HEK293 (cell line): ENCODE measurements at regions not wholly inside any gene's neighbourhood (a gene's known extent, or its start where the extent isn't known, plus 50 kb on each side); places are given as distances from the start of the nearest gene placed in this dataset.

ENCODE experiments used
- CTCF ChIA-PET: fragments of 350-600 bp; formaldehyde crosslinking; extraction: SDS; loops from one replicate; lab custom pipeline; 2021; ENCODE audit warnings: antibody characterized with exemption; lab: Yijun Ruan, JAX
- POLR2A ChIA-PET: fragments of 300-600 bp; formaldehyde crosslinking; extraction: SDS; loops from one replicate; lab custom pipeline; 2020; ENCODE audit warnings: antibody characterized with exemption, inconsistent platforms; lab: Yijun Ruan, JAX
- H3K27ac ChIP-seq: fragments of 200-500 bp; sonication (Bioruptor generic); 2 replicates; pipeline ENCODE4 v1.5.1; 2014; ENCODE audit warnings: low read depth, low read length, control low read depth, inconsistent platforms; ENCODE audit errors: extremely low read depth
- H3K36me3 ChIP-seq, 2 experiments: fragments of 200-500 bp in 1 of 2; sonication (Bioruptor generic) in 1 of 2; 1 replicate in 1 of 2; 2 replicates in 1 of 2; pipeline ENCODE4 v1.5.1; 2014 to 2017; ENCODE audit warnings: inconsistent platforms in 2 of 2, low read length in 2 of 2; ENCODE audit not compliant: control insufficient read depth in 2 of 2, insufficient read depth in 1 of 2
- H3K4me1 ChIP-seq: fragments of 200-500 bp; sonication (Bioruptor generic); 2 replicates; pipeline ENCODE4 v1.5.1; 2014; ENCODE audit warnings: mild to moderate bottlenecking, low read length, inconsistent platforms; ENCODE audit not compliant: control insufficient read depth, insufficient read depth
- H3K4me3 ChIP-seq: 2 replicates; pipeline ENCODE4 v1.5.1; 2011; ENCODE audit warnings: low read depth, mild to moderate bottlenecking, control low read depth, low read length, moderate library complexity
- H3K9me3 ChIP-seq: fragments of 200-500 bp; sonication (Bioruptor generic); 2 replicates; pipeline ENCODE4 v1.5.1; 2014; ENCODE audit warnings: low read depth, low read length, inconsistent platforms; ENCODE audit not compliant: control insufficient read depth, insufficient read depth
- SALL2 ChIP-seq: fragments of 450-650 bp; formaldehyde crosslinking; IDR thresholded peaks from 2 replicates; pipeline ENCODE4 v1.5.0; 2017; ENCODE audit warnings: missing biosample characterization, mild to moderate bottlenecking, missing genetic modification characterization, borderline replicate concordance
- SP3 ChIP-seq: fragments of 450-650 bp; formaldehyde crosslinking; IDR thresholded peaks from 2 replicates; pipeline ENCODE4 v1.5.1; 2016; ENCODE audit warnings: missing biosample characterization, missing genetic modification characterization
- SP7 ChIP-seq: fragments of 450-650 bp; formaldehyde crosslinking; IDR thresholded peaks from 2 replicates; pipeline ENCODE4 v1.5.1; 2016; ENCODE audit warnings: missing biosample characterization, missing genetic modification characterization
- YY2 ChIP-seq: fragments of 450-650 bp; formaldehyde crosslinking; IDR thresholded peaks from 2 replicates; pipeline ENCODE4 v1.5.1; 2016; ENCODE audit warnings: missing biosample characterization, missing genetic modification characterization
- ZBTB1 ChIP-seq: fragments of 450-650 bp; formaldehyde crosslinking; IDR thresholded peaks from 2 replicates; pipeline ENCODE4 v1.5.1; 2016; ENCODE audit warnings: missing biosample characterization, missing genetic modification characterization
- ZEB2 ChIP-seq: fragments of 450-650 bp; formaldehyde crosslinking; IDR thresholded peaks from 2 replicates; pipeline ENCODE4 v1.5.1; 2016; ENCODE audit warnings: missing biosample characterization, missing genetic modification characterization
- ZFP69B ChIP-seq: fragments of 450-650 bp; formaldehyde crosslinking; IDR thresholded peaks from 2 replicates; pipeline ENCODE4 v1.5.1; 2016; ENCODE audit warnings: missing biosample characterization, missing genetic modification characterization
- ZNF146 ChIP-seq: fragments of 450-650 bp; formaldehyde crosslinking; IDR thresholded peaks from 2 replicates; pipeline ENCODE4 v1.5.1; 2016; ENCODE audit warnings: missing biosample characterization, missing genetic modification characterization
- ZNF155 ChIP-seq: fragments of 450-650 bp; formaldehyde crosslinking; IDR thresholded peaks from 2 replicates; pipeline ENCODE4 v1.5.1; 2016; ENCODE audit warnings: missing biosample characterization, missing genetic modification characterization
- ZNF157 ChIP-seq: fragments of 450-650 bp; formaldehyde crosslinking; IDR thresholded peaks from 2 replicates; pipeline ENCODE4 v1.5.1; 2016; ENCODE audit warnings: missing biosample characterization, missing genetic modification characterization
- ZNF174 ChIP-seq: fragments of 450-650 bp; formaldehyde crosslinking; IDR thresholded peaks from 2 replicates; pipeline ENCODE4 v1.5.0; 2017; ENCODE audit warnings: missing biosample characterization, mild to moderate bottlenecking, missing genetic modification characterization
- ZNF211 ChIP-seq: fragments of 450-650 bp; formaldehyde crosslinking; IDR thresholded peaks from 2 replicates; pipeline ENCODE4 v1.5.1; 2016; ENCODE audit warnings: low read depth, missing biosample characterization, missing genetic modification characterization
- ZNF302 ChIP-seq: fragments of 450-650 bp; formaldehyde crosslinking; IDR thresholded peaks from 2 replicates; pipeline ENCODE4 v1.5.1; 2016; ENCODE audit warnings: missing biosample characterization, missing genetic modification characterization, low read depth
- ZNF416 ChIP-seq: fragments of 450-650 bp; formaldehyde crosslinking; IDR thresholded peaks from 2 replicates; pipeline ENCODE4 v1.5.1; 2016; ENCODE audit warnings: missing biosample characterization, missing genetic modification characterization
- ZNF48 ChIP-seq: fragments of 450-650 bp; formaldehyde crosslinking; IDR thresholded peaks from 2 replicates; pipeline ENCODE4 v1.5.1; 2016; ENCODE audit warnings: missing biosample characterization, missing genetic modification characterization
- ZNF571 ChIP-seq: fragments of 450-650 bp; formaldehyde crosslinking; IDR thresholded peaks from 2 replicates; pipeline ENCODE4 v1.5.0; 2017; ENCODE audit warnings: missing biosample characterization, missing genetic modification characterization
- ZNF585B ChIP-seq: fragments of 450-650 bp; formaldehyde crosslinking; IDR thresholded peaks from 2 replicates; pipeline ENCODE4 v1.5.1; 2016; ENCODE audit warnings: missing biosample characterization, missing genetic modification characterization
- ZNF654 ChIP-seq: fragments of 450-650 bp; formaldehyde crosslinking; IDR thresholded peaks from 2 replicates; pipeline ENCODE4 v1.5.1; 2016; ENCODE audit warnings: low read depth, missing biosample characterization, missing genetic modification characterization
- ZNF670 ChIP-seq: fragments of 450-650 bp; formaldehyde crosslinking; IDR thresholded peaks from 2 replicates; pipeline ENCODE4 v1.5.1; 2016; ENCODE audit warnings: missing biosample characterization, missing genetic modification characterization, low read depth
- ZNF777 ChIP-seq: fragments of 450-650 bp; formaldehyde crosslinking; IDR thresholded peaks from 2 replicates; pipeline ENCODE4 v1.5.1; 2017; ENCODE audit warnings: missing biosample characterization, missing genetic modification characterization, borderline replicate concordance
- TF ChIP-seq, protein P1 (sequence below): fragments of 450-650 bp; formaldehyde crosslinking; IDR thresholded peaks from 2 replicates; pipeline ENCODE4 v1.5.1; 2016; ENCODE audit warnings: missing biosample characterization, missing genetic modification characterization
- TF ChIP-seq, protein P2 (sequence below): fragments of 450-650 bp; formaldehyde crosslinking; IDR thresholded peaks from 2 replicates; pipeline ENCODE4; 2016; ENCODE audit warnings: missing biosample characterization, missing genetic modification characterization
- TF ChIP-seq, protein P3 (sequence below): fragments of 450-650 bp; formaldehyde crosslinking; IDR thresholded peaks from 2 replicates; pipeline ENCODE4 v1.5.1; 2016; ENCODE audit warnings: missing biosample characterization, missing genetic modification characterization
- TF ChIP-seq, protein P4 (sequence below): fragments of 450-650 bp; formaldehyde crosslinking; IDR thresholded peaks from 2 replicates; pipeline ENCODE4 v1.5.1; 2017; ENCODE audit warnings: missing biosample characterization, missing genetic modification characterization
- TF ChIP-seq, protein P5 (sequence below): fragments of 450-650 bp; formaldehyde crosslinking; IDR thresholded peaks from 2 replicates; pipeline ENCODE4 v1.5.1; 2016; ENCODE audit warnings: missing biosample characterization, missing genetic modification characterization
- TF ChIP-seq, protein P6 (sequence below): fragments of 450-650 bp; formaldehyde crosslinking; IDR thresholded peaks from 2 replicates; pipeline ENCODE4 v1.5.1; 2016; ENCODE audit warnings: missing biosample characterization, missing genetic modification characterization

DNA sequence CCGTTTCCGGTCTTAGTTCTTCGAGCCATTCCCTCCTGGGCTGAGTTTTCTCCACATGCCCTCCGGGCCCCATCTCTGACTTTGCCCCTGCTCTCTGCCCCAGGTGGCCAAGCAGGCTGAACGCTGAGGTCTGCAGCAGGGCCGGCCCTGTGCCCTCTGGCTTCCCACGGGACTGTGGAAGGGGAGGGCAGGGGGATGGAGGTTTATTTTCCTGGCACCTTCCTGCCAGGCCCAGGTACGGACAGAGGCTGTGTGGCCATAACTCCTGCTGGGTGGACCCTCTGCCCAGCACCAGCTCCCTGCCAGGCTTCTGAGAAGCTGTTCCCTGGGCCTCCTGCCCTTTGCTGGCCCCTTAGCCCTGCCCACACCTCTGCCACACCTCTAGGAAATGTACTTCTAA lies 164.0 kb downstream of the TFCP2L1 start:
- H3K27ac ChIP-seq, result no peak overlapping the region
- H3K4me3 ChIP-seq, result no peak overlapping the region
- H3K36me3 ChIP-seq, result no peaks in the 10 kb centered on the region
- H3K9me3 ChIP-seq, result no peaks in the 10 kb centered on the region
- H3K4me1 ChIP-seq, result no peaks in the 10 kb centered on the region
- POLR2A ChIA-PET, result no interaction called here
- CTCF ChIA-PET, result no interaction called here
- TF ChIP-seq, protein P1, sequence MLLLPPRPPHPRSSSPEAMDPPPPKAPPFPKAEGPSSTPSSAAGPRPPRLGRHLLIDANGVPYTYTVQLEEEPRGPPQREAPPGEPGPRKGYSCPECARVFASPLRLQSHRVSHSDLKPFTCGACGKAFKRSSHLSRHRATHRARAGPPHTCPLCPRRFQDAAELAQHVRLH (tag by site-specific recombination), result no peak
- TF ChIP-seq ZNF777 (tag by site-specific recombination) (no peak), ZNF585B (no peak), ZNF157 (tag by site-specific recombination) (no peak), ZBTB1 (tag by site-specific recombination) (no peak), ZNF174 (tag by site-specific recombination) (no peak), ZFP69B (tag by site-specific recombination) (no peak), ZNF211 (tag by site-specific recombination) (no peak), ZNF571 (tag by site-specific recombination) (no peak), ZNF155 (tag by site-specific recombination) (no peak), SP7 (tag by site-specific recombination) (no peak), ZNF48 (tag by site-specific recombination) (no peak), YY2 (tag by site-specific recombination) (no peak)
- TF ChIP-seq, protein P2, sequence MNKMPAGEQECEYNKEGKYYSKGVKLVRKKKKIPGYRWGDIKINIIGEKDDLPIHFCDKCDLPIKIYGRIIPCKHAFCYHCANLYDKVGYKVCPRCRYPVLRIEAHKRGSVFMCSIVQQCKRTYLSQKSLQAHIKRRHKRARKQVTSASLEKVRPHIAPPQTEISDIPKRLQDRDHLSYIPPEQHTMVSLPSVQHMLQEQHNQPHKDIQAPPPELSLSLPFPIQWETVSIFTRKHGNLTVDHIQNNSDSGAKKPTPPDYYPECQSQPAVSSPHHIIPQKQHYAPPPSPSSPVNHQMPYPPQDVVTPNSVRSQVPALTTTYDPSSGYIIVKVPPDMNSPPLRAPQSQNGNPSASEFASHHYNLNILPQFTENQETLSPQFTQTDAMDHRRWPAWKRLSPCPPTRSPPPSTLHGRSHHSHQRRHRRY, result no peak
- TF ChIP-seq, protein P3, sequence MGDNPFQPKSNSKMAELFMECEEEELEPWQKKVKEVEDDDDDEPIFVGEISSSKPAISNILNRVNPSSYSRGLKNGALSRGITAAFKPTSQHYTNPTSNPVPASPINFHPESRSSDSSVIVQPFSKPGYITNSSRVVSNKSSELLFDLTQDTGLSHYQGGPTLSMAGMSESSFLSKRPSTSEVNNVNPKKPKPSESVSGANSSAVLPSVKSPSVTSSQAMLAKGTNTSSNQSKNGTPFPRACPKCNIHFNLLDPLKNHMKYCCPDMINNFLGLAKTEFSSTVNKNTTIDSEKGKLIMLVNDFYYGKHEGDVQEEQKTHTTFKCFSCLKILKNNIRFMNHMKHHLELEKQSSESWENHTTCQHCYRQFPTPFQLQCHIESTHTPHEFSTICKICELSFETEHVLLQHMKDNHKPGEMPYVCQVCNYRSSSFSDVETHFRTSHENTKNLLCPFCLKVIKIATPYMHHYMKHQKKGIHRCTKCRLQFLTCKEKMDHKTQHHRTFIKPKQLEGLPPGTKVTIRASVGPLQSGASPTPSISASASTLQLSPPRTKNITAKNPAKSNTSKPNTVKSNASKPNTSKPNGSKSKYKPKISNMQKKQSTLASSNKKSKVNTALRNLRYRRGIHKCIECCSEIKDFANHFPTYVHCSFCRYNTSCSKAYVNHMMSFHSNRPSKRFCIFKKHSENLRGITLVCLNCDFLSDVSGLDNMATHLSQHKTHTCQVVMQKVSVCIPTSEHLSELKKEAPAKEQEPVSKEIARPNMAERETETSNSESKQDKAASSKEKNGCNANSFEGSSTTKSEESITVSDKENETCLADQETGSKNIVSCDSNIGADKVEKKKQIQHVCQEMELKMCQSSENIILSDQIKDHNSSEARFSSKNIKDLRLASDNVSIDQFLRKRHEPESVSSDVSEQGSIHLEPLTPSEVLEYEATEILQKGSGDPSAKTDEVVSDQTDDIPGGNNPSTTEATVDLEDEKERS, result no peak
- TF ChIP-seq, protein P4, sequence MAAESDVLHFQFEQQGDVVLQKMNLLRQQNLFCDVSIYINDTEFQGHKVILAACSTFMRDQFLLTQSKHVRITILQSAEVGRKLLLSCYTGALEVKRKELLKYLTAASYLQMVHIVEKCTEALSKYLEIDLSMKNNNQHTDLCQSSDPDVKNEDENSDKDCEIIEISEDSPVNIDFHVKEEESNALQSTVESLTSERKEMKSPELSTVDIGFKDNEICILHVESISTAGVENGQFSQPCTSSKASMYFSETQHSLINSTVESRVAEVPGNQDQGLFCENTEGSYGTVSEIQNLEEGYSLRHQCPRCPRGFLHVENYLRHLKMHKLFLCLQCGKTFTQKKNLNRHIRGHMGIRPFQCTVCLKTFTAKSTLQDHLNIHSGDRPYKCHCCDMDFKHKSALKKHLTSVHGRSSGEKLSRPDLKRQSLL (tag by site-specific recombination), result no peak

DNA sequence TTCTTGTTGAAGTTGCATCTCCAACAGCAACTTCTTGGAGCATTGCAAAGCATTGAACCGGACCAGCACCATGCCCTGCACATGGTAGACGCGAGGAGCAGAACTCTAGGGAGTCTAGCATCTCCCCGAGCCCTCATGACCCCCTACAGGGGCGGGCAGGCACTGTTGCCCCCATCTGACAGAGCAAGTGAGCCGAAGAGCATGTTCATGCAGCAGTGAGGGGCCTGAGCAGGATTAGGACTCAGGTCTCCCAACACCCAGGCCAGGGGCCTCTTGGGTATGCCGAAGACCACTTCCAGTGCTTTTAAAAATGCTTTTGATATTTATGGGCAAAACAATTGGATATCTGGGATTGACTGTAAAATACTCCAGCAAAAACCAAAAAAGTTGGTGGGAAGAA lies 163.3 kb downstream of the TFCP2L1 start:
- CTCF ChIA-PET, result no interaction called here
- POLR2A ChIA-PET, result no interaction called here

DNA sequence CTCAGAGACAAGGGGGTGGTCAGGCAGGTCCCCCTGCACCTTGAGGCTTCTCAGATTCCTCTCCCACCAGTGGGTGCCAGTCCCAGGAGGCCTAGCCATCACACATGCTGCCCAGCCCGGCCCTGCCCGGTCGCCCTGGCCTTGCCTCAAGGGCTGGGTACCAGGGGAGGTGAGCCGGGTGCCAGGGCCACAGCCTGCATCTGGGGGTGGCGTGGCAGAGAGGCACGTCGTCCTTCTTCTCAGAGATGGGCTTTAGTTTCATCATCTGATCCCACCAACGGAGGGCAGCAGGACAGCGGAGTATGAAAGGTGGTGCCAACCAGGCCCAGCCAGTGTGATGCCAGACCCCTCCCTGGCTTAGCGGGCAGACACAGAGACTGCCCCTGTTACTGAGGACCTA lies 161.7 kb downstream of the TFCP2L1 start:
- no peaks in the 10 kb centered on the region for H3K36me3 ChIP-seq
- POLR2A ChIA-PET, result no interaction called here
- H3K27ac ChIP-seq, result no peak overlapping the region
- no peaks in the 10 kb centered on the region for H3K9me3 ChIP-seq
- CTCF ChIA-PET, result no interaction called here
- no peak overlapping the region for H3K4me3 ChIP-seq
- H3K4me1 ChIP-seq, result no peaks in the 10 kb centered on the region
- TF ChIP-seq ZNF146 (tag by site-specific recombination) (no peak), ZNF654 (tag by site-specific recombination) (no peak), ZEB2 (no peak), ZNF777 (tag by site-specific recombination) (no peak), ZBTB1 (tag by site-specific recombination) (no peak), SP3 (no peak), SALL2 (tag by site-specific recombination) (no peak)
- TF ChIP-seq, protein P5, sequence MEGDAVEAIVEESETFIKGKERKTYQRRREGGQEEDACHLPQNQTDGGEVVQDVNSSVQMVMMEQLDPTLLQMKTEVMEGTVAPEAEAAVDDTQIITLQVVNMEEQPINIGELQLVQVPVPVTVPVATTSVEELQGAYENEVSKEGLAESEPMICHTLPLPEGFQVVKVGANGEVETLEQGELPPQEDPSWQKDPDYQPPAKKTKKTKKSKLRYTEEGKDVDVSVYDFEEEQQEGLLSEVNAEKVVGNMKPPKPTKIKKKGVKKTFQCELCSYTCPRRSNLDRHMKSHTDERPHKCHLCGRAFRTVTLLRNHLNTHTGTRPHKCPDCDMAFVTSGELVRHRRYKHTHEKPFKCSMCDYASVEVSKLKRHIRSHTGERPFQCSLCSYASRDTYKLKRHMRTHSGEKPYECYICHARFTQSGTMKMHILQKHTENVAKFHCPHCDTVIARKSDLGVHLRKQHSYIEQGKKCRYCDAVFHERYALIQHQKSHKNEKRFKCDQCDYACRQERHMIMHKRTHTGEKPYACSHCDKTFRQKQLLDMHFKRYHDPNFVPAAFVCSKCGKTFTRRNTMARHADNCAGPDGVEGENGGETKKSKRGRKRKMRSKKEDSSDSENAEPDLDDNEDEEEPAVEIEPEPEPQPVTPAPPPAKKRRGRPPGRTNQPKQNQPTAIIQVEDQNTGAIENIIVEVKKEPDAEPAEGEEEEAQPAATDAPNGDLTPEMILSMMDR (tag by site-specific recombination), result no peak
- TF ChIP-seq, protein P6, sequence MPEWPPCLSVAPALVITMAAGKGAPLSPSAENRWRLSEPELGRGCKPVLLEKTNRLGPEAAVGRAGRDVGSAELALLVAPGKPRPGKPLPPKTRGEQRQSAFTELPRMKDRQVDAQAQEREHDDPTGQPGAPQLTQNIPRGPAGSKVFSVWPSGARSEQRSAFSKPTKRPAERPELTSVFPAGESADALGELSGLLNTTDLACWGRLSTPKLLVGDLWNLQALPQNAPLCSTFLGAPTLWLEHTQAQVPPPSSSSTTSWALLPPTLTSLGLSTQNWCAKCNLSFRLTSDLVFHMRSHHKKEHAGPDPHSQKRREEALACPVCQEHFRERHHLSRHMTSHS (tag by site-specific recombination), result no peak

More for the DNA sequence above, 163.3 kb downstream of the TFCP2L1 start:
- H3K9me3 ChIP-seq, result no peaks in the 10 kb centered on the region
- H3K4me3 ChIP-seq, result no peak overlapping the region
- TF ChIP-seq ZNF670 (tag by site-specific recombination), result no peak
- TF ChIP-seq ZNF416 (tag by site-specific recombination), result no peak
- TF ChIP-seq ZNF302 (tag by site-specific recombination), result no peak
- H3K36me3 ChIP-seq, result no peaks in the 10 kb centered on the region
- H3K4me1 ChIP-seq, result no peaks in the 10 kb centered on the region
- no peak overlapping the region for H3K27ac ChIP-seq
